GM21528 (cell line): ENCODE measurements at regions not wholly inside any gene's neighbourhood (a gene's known extent, or its start where the extent isn't known, plus 50 kb on each side); places are given as distances from the start of the nearest gene placed in this dataset.
A peak's percentile ranks its signal among the peaks of the same experiment; 100 is the strongest.

ENCODE experiments used
- ATAC-seq: cut with Tn5 transposase; IDR thresholded peaks from one replicate; pipeline ENCODE4 v1.9.1; 2021; ENCODE audit warnings: mild to moderate bottlenecking, moderate library complexity; ENCODE audit not compliant: unreplicated experiment, low FRiP score

- no peak for ATAC-seq
Measured at GRCh38 chr12:40172879-40173278, 51.9 kb upstream of the LRRK2 start.

- no peak for ATAC-seq
Measured at GRCh38 chr12:40171501-40171900, 53.3 kb upstream of the LRRK2 start.

- no peak for ATAC-seq
Measured at GRCh38 chr12:40171066-40171465, 53.7 kb upstream of the LRRK2 start.

GRCh38 chr12:40170593-40170992 is 54.2 kb upstream of the LRRK2 start:
- ATAC-seq = no peak

GRCh38 chr12:40168868-40169267 is 55.9 kb upstream of the LRRK2 start:
- peak; percentile 96 for ATAC-seq

- ATAC-seq = peak; percentile 38
Measured at GRCh38 chr12:40168419-40168818, 56.4 kb upstream of the LRRK2 start.

- peak; percentile 69 for ATAC-seq
Measured at GRCh38 chr12:40168001-40168400, 56.8 kb upstream of the LRRK2 start.

- ATAC-seq = no peak
Measured at GRCh38 chr12:40165179-40165578, 59.3 kb upstream of the SLC2A13 start.

GRCh38 chr12:40164034-40164433 is 58.2 kb upstream of the SLC2A13 start:
- ATAC-seq = no peak

GRCh38 chr12:40162033-40162432 is 56.2 kb upstream of the SLC2A13 start:
- no peak for ATAC-seq

- ATAC-seq = peak; percentile 62
Measured at GRCh38 chr12:40158592-40159111, 52.8 kb upstream of the SLC2A13 start.

GRCh38 chr12:40157336-40157735 is 51.5 kb upstream of the SLC2A13 start:
- no peak for ATAC-seq

- ATAC-seq = no peak
Measured at GRCh38 chr12:40156021-40156764, 50.3 kb upstream of the SLC2A13 start.
